ENCODE measurements at regions not wholly inside any gene's neighbourhood (a gene's known extent, or its start where the extent isn't known, plus 50 kb on each side); places are given as distances from the start of the nearest gene placed in this dataset.

GRCh38 chr1:55987491-55988249, 591.7 kb downstream of the PLPP3 start:
- TF ChIP-seq MAFK (IDR thresholded peaks at IDR 0.05; ENCODE audit: partially characterized antibody) (peak; percentile 4), RARB (CRISPR knock-in tag; IDR thresholded peaks at IDR 0.05) (no peak), HDAC2 (IDR thresholded peaks at IDR 0.05) (no peak)
- TF ChIP-seq, protein P1, sequence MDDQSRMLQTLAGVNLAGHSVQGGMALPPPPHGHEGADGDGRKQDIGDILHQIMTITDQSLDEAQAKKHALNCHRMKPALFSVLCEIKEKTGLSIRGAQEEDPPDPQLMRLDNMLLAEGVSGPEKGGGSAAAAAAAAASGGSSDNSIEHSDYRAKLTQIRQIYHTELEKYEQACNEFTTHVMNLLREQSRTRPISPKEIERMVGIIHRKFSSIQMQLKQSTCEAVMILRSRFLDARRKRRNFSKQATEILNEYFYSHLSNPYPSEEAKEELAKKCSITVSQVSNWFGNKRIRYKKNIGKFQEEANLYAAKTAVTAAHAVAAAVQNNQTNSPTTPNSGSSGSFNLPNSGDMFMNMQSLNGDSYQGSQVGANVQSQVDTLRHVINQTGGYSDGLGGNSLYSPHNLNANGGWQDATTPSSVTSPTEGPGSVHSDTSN (IDR thresholded peaks at IDR 0.05): no peak

DNA sequence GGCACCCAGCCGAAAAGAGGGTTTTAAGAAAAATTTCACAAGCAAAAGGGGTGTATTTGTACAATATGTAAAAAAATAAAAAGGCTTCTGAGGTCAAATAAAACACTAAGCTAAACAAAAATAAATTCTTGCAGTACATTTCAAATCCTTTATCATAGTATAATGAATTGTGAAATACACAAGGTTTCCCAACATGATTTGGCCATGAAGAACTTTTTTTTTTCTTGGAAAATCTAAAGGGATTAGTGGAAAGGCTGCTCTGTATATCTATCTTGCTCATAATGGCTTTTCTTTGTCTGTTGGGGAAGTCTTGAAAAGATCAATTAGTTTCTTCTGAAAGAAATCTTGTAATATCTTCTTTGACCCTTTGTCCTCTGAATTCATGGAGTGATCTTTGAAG, 593.4 kb downstream of the PLPP3 start:
- ChIA-PET CTCF (interaction anchor here (1.1 kb wide), 1 partner anchor 30 kb away, joined by 3 read pairs; no protein-coding TSS in a partner anchor), POLR2A (no interaction called here)
- Histone ChIP-seq H3K9me3 (no peaks in the 10 kb centered on the region), H3K4me3 (no peak overlapping the region), H3K27ac (no peak overlapping the region), H3K4me1 (0 out of 3 replicates have a peak, but pooled peaks cover 3% of the 10 kb centered on the region), H3K4me2 (no peak overlapping the region)
- 100% methylated on average over 1 of the region's 1 CpG for WGBS (ENCODE audit: missing lambda C conversion rate)
- TF ChIP-seq NPAS2 (CRISPR knock-in tag; IDR thresholded peaks at IDR 0.05; ENCODE audit: borderline replicate concordance): no peak
- no peak for TF ChIP-seq EHF (CRISPR knock-in tag; IDR thresholded peaks at IDR 0.05)
- TF ChIP-seq CHD4 (IDR thresholded peaks at IDR 0.05; ENCODE audit: borderline replicate concordance): no peak
- TF ChIP-seq SREBF2 (IDR thresholded peaks at IDR 0.05): no peak
- no peak for TF ChIP-seq RARB (CRISPR knock-in tag; IDR thresholded peaks at IDR 0.05)
- TF ChIP-seq NFE2L2 (conservative IDR thresholded peaks at IDR 0.05; ENCODE audit: low read length): no peak
- TF ChIP-seq E2F6 (IDR thresholded peaks at IDR 0.05; ENCODE audit: borderline replicate concordance, low read depth): no peak
- no peak for ATAC-seq
- no peak for DNase-seq (ENCODE audit: low read depth in 1 of 2, low spot score in 1 of 2)
- no peak for FAIRE-seq

More at GRCh38 chr1:55987491-55988249, 591.7 kb downstream of the PLPP3 start:
- CTCF ChIA-PET: interaction anchor here (0.9 kb wide), 1 partner anchor 703 kb away, joined by 4 read pairs; no protein-coding TSS in a partner anchor
- POLR2A ChIA-PET: interaction anchor here (0.5 kb wide), 1 partner anchor 15 kb away, joined by 3 read pairs; no protein-coding TSS in a partner anchor
- H3K4me2 ChIP-seq: no peak overlapping the region
- no peak overlapping the region for H3K4me3 ChIP-seq
- 0 out of 3 replicates have a peak, but pooled peaks cover 3% of the 10 kb centered on the region for H3K4me1 ChIP-seq
- H3K27ac ChIP-seq: peak overlapping the region in 1 of 2 experiments; percentile 52; a peak in 2 of 6 replicates
- DNase-seq (ENCODE audit: low read depth in 1 of 2, low spot score in 1 of 2) (no peak), FAIRE-seq (no peak), ATAC-seq (no peak)
- 87% methylated on average over 4 of the region's 4 CpGs for WGBS (ENCODE audit: missing lambda C conversion rate)
- no peaks in the 10 kb centered on the region for H3K9me3 ChIP-seq

DNA sequence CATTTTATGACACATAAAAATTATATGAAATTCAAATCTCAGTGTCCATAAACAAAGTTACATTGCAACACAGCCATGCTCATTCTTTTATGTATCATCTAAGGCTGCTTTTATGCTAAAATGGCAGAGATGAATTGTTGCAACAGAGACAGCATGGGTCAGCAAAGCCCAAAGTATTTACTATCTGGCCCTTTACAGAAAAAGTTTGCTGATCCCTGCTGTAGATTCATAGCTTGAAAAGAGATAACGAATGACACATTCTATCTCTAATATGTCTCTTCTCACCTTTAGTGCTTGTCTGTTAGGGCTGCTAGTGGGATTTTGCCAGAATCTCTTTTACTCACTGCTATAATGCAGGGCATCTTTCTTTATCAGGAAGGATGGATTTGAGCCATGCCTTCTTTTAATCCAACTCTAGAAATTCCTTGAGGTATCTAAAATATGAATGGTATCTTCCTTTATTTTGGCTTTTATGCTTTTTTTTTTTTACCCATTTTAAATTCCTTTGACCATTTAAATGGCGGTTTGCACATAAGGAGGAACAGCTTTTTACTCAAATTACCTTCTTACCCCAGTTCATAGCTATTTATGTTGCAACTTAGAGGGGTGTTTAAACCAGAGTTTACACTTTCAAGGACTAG, 598.2 kb downstream of the PLPP3 start:
- no peak overlapping the region for H3K4me3 ChIP-seq
- POLR2A ChIA-PET: no interaction called here
- H3K9me3 ChIP-seq: no peaks in the 10 kb centered on the region
- ATAC-seq (no peak), FAIRE-seq (no peak), DNase-seq (ENCODE audit: low read depth in 1 of 2, low spot score in 1 of 2) (no peak)
- WGBS (ENCODE audit: missing lambda C conversion rate): 74% methylated on average over 2 of the region's 2 CpGs
- H3K4me1 ChIP-seq: 0 out of 3 replicates have a peak, but pooled peaks cover 3% of the 10 kb centered on the region
- no peak overlapping the region for H3K27ac ChIP-seq
- CTCF ChIA-PET: interaction anchor here (0.6 to 1.1 kb wide), 2 partner anchors 10 to 56 kb away, joined by 4 read pairs; no protein-coding TSS in a partner anchor
- TF ChIP-seq, protein P2, sequence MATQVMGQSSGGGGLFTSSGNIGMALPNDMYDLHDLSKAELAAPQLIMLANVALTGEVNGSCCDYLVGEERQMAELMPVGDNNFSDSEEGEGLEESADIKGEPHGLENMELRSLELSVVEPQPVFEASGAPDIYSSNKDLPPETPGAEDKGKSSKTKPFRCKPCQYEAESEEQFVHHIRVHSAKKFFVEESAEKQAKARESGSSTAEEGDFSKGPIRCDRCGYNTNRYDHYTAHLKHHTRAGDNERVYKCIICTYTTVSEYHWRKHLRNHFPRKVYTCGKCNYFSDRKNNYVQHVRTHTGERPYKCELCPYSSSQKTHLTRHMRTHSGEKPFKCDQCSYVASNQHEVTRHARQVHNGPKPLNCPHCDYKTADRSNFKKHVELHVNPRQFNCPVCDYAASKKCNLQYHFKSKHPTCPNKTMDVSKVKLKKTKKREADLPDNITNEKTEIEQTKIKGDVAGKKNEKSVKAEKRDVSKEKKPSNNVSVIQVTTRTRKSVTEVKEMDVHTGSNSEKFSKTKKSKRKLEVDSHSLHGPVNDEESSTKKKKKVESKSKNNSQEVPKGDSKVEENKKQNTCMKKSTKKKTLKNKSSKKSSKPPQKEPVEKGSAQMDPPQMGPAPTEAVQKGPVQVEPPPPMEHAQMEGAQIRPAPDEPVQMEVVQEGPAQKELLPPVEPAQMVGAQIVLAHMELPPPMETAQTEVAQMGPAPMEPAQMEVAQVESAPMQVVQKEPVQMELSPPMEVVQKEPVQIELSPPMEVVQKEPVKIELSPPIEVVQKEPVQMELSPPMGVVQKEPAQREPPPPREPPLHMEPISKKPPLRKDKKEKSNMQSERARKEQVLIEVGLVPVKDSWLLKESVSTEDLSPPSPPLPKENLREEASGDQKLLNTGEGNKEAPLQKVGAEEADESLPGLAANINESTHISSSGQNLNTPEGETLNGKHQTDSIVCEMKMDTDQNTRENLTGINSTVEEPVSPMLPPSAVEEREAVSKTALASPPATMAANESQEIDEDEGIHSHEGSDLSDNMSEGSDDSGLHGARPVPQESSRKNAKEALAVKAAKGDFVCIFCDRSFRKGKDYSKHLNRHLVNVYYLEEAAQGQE (IDR thresholded peaks at IDR 0.05): no peak
- TF ChIP-seq NPAS2 (CRISPR knock-in tag; IDR thresholded peaks at IDR 0.05; ENCODE audit: borderline replicate concordance): no peak
- no peak for TF ChIP-seq RCOR1 (IDR thresholded peaks at IDR 0.05; ENCODE audit: low read depth, low read length)
- no peak for TF ChIP-seq RFX5 (IDR thresholded peaks at IDR 0.05)
- TF ChIP-seq CEBPB (IDR thresholded peaks at IDR 0.05): no peak
- TF ChIP-seq NR3C1 (IDR thresholded peaks at IDR 0.05): no peak
- TF ChIP-seq RARB (CRISPR knock-in tag; IDR thresholded peaks at IDR 0.05): no peak
- no peak for TF ChIP-seq MYC (IDR thresholded peaks at IDR 0.05; ENCODE audit: borderline replicate concordance, low read length)
- H3K4me2 ChIP-seq: no peak overlapping the region
